Endothelial cell of umbilical vein (primary cell): ENCODE measurements at regions not wholly inside any gene's neighbourhood (a gene's known extent, or its start where the extent isn't known, plus 50 kb on each side); places are given as distances from the start of the nearest gene placed in this dataset.

Experiments
- BruUV-seq: library from RNA; stranded (reverse); fragments of 400-500 nt; replicated peaks from 2 replicates; lab custom pipeline; 2021; lab: Mats Ljungman, UMichigan
- CTCF ChIA-PET: fragments of 300-600, 350-600 bp; sonication (Branson Sonifier 250); formaldehyde crosslinking; loops from one replicate; lab custom pipeline; 2021; ENCODE audit warnings: antibody characterized with exemption, inconsistent platforms; lab: Charles Lee
- POLR2A ChIA-PET: fragments of 300-600, 350-600 bp; sonication (Branson Sonifier 250); formaldehyde crosslinking; loops from one replicate; lab custom pipeline; 2021; ENCODE audit warnings: antibody characterized with exemption, inconsistent platforms; lab: Charles Lee
- DNase-seq: peaks from one replicate; pipeline ENCODE4 v3.0.0-alpha.2; 2011; ENCODE audit warnings: low read depth, low spot score
- FAIRE-seq: peaks from 2 replicates; lab custom pipeline; 2011; peaks lifted over from hg19 to GRCh38; lab: Jason Lieb, UNC
- H2AFZ ChIP-seq: 2 replicates; pipeline ENCODE4 v1.6.0; 2012; ENCODE audit warnings: low read depth, low read length, control low read depth, inconsistent platforms
- H3K27ac ChIP-seq: 2 replicates; pipeline ENCODE4 v1.5.1; 2011; ENCODE audit warnings: low read depth, mild to moderate bottlenecking, control low read depth, low read length, moderate library complexity; ENCODE audit not compliant: insufficient read depth
- H3K27me3 ChIP-seq, 2 experiments: 2 replicates each; pipeline versions ENCODE4 v1.6.0 to v1.6.1; 2011; ENCODE audit warnings: low read length in 2 of 2, mixed read lengths in 1 of 2; ENCODE audit not compliant: control insufficient read depth in 2 of 2, insufficient read depth in 2 of 2
- H3K36me3 ChIP-seq, 2 experiments: 2 replicates in 1 of 2; 3 replicates in 1 of 2; pipeline ENCODE4 v1.5.1; 2011; ENCODE audit warnings: low read length in 2 of 2, mild to moderate bottlenecking in 1 of 2, moderate library complexity in 1 of 2; ENCODE audit not compliant: control insufficient read depth in 2 of 2, insufficient read depth in 2 of 2; ENCODE audit errors: extremely low read depth in 1 of 2
- H3K4me1 ChIP-seq: 3 replicates; pipeline ENCODE4 v1.5.1; 2011; ENCODE audit warnings: mild to moderate bottlenecking, low read length; ENCODE audit not compliant: control insufficient read depth, insufficient read depth; ENCODE audit errors: extremely low read depth
- H3K4me2 ChIP-seq: 2 replicates; pipeline ENCODE4 v1.6.1; 2011; ENCODE audit warnings: low read length, control low read depth, mixed read lengths; ENCODE audit not compliant: insufficient read depth
- H3K4me3 ChIP-seq, 3 experiments: fragments of 200-600 bp in 1 of 3; sonication (generic), shearing (Covaris generic) in 1 of 3; replicated peaks in 1 of 3; 2 replicates each; pipeline ENCODE4 v1.5.1; 2011 to 2016; ENCODE audit warnings: control low read depth in 3 of 3, low read length in 3 of 3, mild to moderate bottlenecking in 2 of 3, inconsistent platforms in 1 of 3, low read depth in 1 of 3, moderate library complexity in 1 of 3; ENCODE audit not compliant: insufficient read depth in 1 of 3
- H3K79me2 ChIP-seq: 2 replicates; pipeline ENCODE4 v1.6.0; 2012; ENCODE audit warnings: low read length, inconsistent platforms; ENCODE audit not compliant: control insufficient read depth, insufficient read depth
- H3K9ac ChIP-seq: replicated peaks from 2 replicates; pipeline ENCODE3; 2011; ENCODE audit warnings: low read length, control low read depth; ENCODE audit not compliant: insufficient read depth; ENCODE audit errors: extremely low read depth
- H3K9me1 ChIP-seq: replicated peaks from 3 replicates; pipeline ENCODE4 v1.6.0; 2011; ENCODE audit warnings: mild to moderate bottlenecking, low read length; ENCODE audit not compliant: control insufficient read depth, insufficient read depth; ENCODE audit errors: extremely low read depth
- H3K9me3 ChIP-seq: replicated peaks from 2 replicates; pipeline ENCODE4 v1.5.1; 2012; ENCODE audit warnings: low read length, inconsistent platforms; ENCODE audit not compliant: control insufficient read depth, insufficient read depth
- H4K20me1 ChIP-seq: replicated peaks from 2 replicates; pipeline ENCODE3; 2011; ENCODE audit warnings: mild to moderate bottlenecking, low read length; ENCODE audit not compliant: control insufficient read depth, insufficient read depth; ENCODE audit errors: extremely low read depth
- CTCF ChIP-seq, 2 donors: IDR thresholded peaks; 1 replicate in 1 of 2; 2 replicates in 1 of 2; pipeline ENCODE4 v1.5.1; 2011; ENCODE audit warnings: low read length in 2 of 2, mild to moderate bottlenecking in 2 of 2, moderate library complexity in 2 of 2, control low read depth in 1 of 2, inconsistent platforms in 1 of 2, low read depth in 1 of 2; ENCODE audit not compliant: insufficient read depth in 1 of 2; ENCODE audit errors: extremely low read depth in 1 of 2
- EZH2 ChIP-seq: IDR thresholded peaks from 2 replicates; pipeline ENCODE4 v1.6.1; 2012; ENCODE audit warnings: borderline replicate concordance, low read depth, mild to moderate bottlenecking, moderate library complexity, low read length, inconsistent platforms; ENCODE audit not compliant: severe bottlenecking
- FOS ChIP-seq: IDR thresholded peaks from 2 replicates; pipeline ENCODE4 v1.6.1; 2011; ENCODE audit warnings: mild to moderate bottlenecking, low read length, moderate library complexity, borderline replicate concordance; ENCODE audit not compliant: insufficient read depth
- GATA2 ChIP-seq: IDR thresholded peaks from 2 replicates; pipeline ENCODE4 v1.7.0; 2011; ENCODE audit warnings: low read depth, mild to moderate bottlenecking, moderate library complexity, mixed read lengths, low read length; ENCODE audit not compliant: insufficient read length, insufficient read depth
- JUN ChIP-seq: IDR thresholded peaks from 2 replicates; pipeline ENCODE4 v1.6.1; 2011; ENCODE audit warnings: borderline replicate concordance, low read depth; ENCODE audit not compliant: insufficient read length, insufficient read depth
- MAX ChIP-seq: IDR thresholded peaks from 2 replicates; pipeline ENCODE4 v1.6.1; 2011; ENCODE audit not compliant: insufficient read depth, insufficient read length
- MYC ChIP-seq: IDR thresholded peaks from one replicate; pipeline ENCODE4 v1.6.1; 2011; ENCODE audit warnings: mild to moderate bottlenecking, low read depth, low read length
- POLR2A ChIP-seq: IDR thresholded peaks from 2 replicates; pipeline ENCODE4 v1.6.1; 2012; ENCODE audit warnings: low read depth, mild to moderate bottlenecking, control low read depth, low read length
- POLR2AphosphoS5 ChIP-seq: IDR thresholded peaks from 2 replicates; pipeline ENCODE4 v1.6.1; 2012; ENCODE audit warnings: low read depth, mild to moderate bottlenecking, control low read depth, low read length, moderate library complexity; ENCODE audit not compliant: insufficient read depth
- dilution Hi-C: fragments of 300-500 bp; cut with MboI; formaldehyde crosslinking; loops from one replicate; pipeline ENCODE4 v1.15.0; 2019; ENCODE audit warnings: low sequenced_read_pairs; ENCODE audit not compliant: extremely low pct_ligation_motif_present
- intact Hi-C: fragments of 100-400 bp; cut with micrococcal nuclease; formaldehyde crosslinking; loops from one replicate; pipeline ENCODE4 v1.10.0; 2022

- Histone ChIP-seq H3K4me3 (no peak overlapping the region), H3K27ac (no peak overlapping the region), H3K4me1 (peaks cover 5% of the 10 kb centered on the region), H3K79me2 (no peaks in the 10 kb centered on the region), H3K9me1 (no peaks in the 10 kb centered on the region), H4K20me1 (no peaks in the 10 kb centered on the region), H3K27me3 (peaks cover 0 to 2% of the 10 kb centered on the region in 2 experiments), H3K9ac (no peak overlapping the region), H2AFZ (no peak overlapping the region), H3K9me3 (no peaks in the 10 kb centered on the region), H3K4me2 (no peak overlapping the region), H3K36me3 (no peaks in the 10 kb centered on the region)
- no peak for FAIRE-seq
- POLR2A ChIA-PET: no interaction called here
- dilution Hi-C loops: no loop called here
- no TSS peak for BruUV-seq
- DNase-seq: no peak
- CTCF ChIA-PET: no interaction called here
- intact Hi-C loops: no loop called here
- TF ChIP-seq MAX (no peak), GATA2 (no peak), MYC (no peak), CTCF (IDR thresholded peaks at IDR 0.05; ENCODE audit: extremely low read depth in 1 of 2, insufficient read depth in 1 of 2, low read depth in 1 of 2, low read length in 2 of 2) (no peak), POLR2A (no peak), JUN (no peak), POLR2AphosphoS5 (no peak), EZH2 (no peak), FOS (no peak)
Observed at GRCh38 chr12:70052476-70052875, 190.8 kb upstream of the CNOT2 start.
